Gastrocnemius medialis (tissue), 4 donors: ENCODE measurements at regions not wholly inside any gene's neighbourhood (a gene's known extent, or its start where the extent isn't known, plus 50 kb on each side); places are given as distances from the start of the nearest gene placed in this dataset.
"Not testable (repeated sequence)": the region's sequence is repeated elsewhere in the genome, so short reads cannot be mapped to it uniquely, and the experiment has no call there.

Experiments used
- CTCF ChIP-seq, 5 experiments: fragments of 450-650 bp in 3 of 5; fragments of 200-600 bp in 2 of 5; sonication (generic) in 2 of 5; IDR thresholded peaks in 4 of 5; conservative IDR thresholded peaks in 1 of 5; 1 replicate in 4 of 5; 2 replicates in 1 of 5; pipeline ENCODE4 v1.5.1; 2016 to 2019; ENCODE audit warnings: antibody characterized with exemption in 5 of 5, mild to moderate bottlenecking in 3 of 5, moderate library complexity in 3 of 5
- POLR2A ChIP-seq, 2 donors: fragments of 450-650 bp; IDR thresholded peaks; one replicate each; pipeline ENCODE4 v1.6.1; 2017; ENCODE audit warnings: antibody characterized with exemption in 2 of 2, mild to moderate bottlenecking in 2 of 2, moderate library complexity in 2 of 2

- TF ChIP-seq CTCF (IDR thresholded peaks at IDR 0.05 in 4 of 5, conservative IDR thresholded peaks at IDR 0.05 in 1 of 5); POLR2A (IDR thresholded peaks at IDR 0.05): not testable (repeated sequence)
Observed at GRCh38 chr14:85829601-85830000, 299.7 kb downstream of the FLRT2 start.
